ENCODE measurements at regions not wholly inside any gene's neighbourhood (a gene's known extent, or its start where the extent isn't known, plus 50 kb on each side); places are given as distances from the start of the nearest gene placed in this dataset.

DNA sequence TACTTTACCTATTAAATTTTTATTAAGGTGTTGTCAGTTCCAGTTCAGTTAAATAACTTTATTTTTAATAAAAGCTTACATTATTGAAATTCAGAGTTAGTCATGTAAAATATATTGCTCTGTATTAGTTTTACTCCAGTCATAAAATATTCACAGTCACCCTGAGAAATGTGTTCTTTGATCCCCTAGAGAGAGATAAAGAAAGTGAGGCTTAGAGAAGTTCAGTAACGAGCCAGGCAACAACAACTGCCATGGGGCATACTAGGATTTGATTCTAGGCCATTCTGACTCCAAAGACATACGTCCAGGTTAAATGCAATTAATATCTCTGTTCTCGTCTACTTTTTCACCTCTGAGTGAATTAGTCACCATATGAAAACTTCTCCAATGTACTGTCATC, 761.9 kb upstream of the CXADR start:
- H3K27ac Mint-ChIP-seq = no peak overlapping the region

DNA sequence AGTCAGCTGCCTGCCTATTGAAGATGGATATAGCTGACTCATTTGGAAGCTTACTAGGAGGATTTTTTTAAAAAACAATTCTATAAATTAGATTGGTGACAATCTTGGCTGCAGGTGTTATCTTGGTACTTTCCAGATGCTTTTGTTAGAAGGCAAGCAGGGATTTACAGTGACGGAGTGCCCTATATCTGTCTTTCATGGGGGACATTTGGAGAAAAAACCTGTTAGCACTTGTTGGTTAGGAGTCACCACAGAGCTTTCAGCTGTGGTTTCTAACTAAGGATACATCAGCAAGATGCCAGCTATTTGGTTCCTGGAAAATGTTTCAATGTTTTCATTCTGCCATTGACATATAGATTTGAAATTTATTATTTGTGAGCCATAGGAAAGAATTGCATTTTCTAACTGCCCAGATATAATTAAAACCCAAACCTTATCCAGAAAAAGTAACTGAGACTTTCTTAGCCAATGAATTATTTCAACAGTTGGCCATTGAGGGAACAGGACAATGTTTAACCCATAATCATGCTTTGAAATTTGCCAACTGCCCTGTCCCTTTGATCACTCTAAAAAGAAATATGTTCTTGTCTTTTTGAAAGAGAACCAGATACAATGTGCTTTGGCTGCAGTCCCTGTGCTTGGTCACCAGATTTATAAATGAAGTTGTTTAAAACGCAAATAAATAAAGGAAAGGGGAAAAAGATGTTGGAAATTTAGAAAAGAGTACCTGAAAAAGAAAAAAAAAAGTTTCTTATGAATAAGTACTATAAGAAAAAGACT, 761.0 kb upstream of the CXADR start:
- no peaks in the 10 kb centered on the region for H3K36me3 Mint-ChIP-seq
- no peak overlapping the region for H3K27ac Mint-ChIP-seq
- H3K9me3 Mint-ChIP-seq = peaks cover 4 to 8% (median 7%) of the 10 kb centered on the region in 3 donors
- H3K4me3 Mint-ChIP-seq = no peak overlapping the region
- H3K27me3 Mint-ChIP-seq = no peaks in the 10 kb centered on the region
- no peaks in the 10 kb centered on the region for H3K4me1 Mint-ChIP-seq

More for the DNA sequence above, 761.9 kb upstream of the CXADR start:
- no peak overlapping the region for H3K4me3 Mint-ChIP-seq
- no peaks in the 10 kb centered on the region for H3K27me3 Mint-ChIP-seq
- no peaks in the 10 kb centered on the region for H3K36me3 Mint-ChIP-seq
- no peaks in the 10 kb centered on the region for H3K4me1 Mint-ChIP-seq
- H3K9me3 Mint-ChIP-seq = peaks cover 4 to 7% (median 4%) of the 10 kb centered on the region in 3 donors

DNA sequence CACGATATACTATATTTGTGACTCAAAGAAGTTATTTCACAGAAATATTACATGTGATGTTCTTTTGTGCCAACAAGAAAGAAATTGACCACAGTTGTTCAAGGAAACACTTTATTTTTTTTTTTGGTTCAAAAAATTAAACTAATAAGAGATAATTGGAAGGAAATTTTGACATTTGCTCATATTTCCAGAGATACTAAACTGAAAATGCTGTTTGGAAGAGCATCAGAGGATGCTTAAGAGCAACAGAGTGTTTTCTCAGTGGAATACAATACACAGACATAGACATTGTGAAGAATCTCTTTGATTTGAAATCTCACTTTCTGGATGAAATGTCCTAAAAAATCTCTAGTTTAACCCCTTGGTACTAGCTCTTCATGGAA, 760.4 kb upstream of the CXADR start:
- no peak overlapping the region for H3K4me3 Mint-ChIP-seq

DNA sequence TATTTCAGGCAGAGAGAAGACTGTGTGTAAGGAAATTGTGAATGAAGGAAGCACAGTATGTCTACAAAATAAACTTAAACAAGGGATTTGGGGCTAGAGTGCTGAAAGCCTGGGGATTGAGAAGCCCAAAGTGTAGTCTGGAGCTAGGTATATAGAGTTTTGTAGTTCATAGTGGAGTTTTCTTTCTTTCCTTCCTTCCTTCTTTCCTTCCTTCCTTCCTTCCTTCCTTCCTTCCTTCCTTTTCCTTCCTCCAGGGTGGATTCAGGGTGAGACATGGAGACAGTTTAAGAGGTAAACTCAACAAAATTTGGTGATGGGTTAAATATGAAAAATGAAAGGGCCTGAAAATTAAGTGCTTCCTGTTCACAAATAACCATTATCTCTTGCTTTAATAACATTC, 757.8 kb upstream of the CXADR start:
- Mint-ChIP-seq H3K9me3 (peaks cover 0 to 8% (median 2%) of the 10 kb centered on the region in 3 donors), H3K4me1 (no peaks in the 10 kb centered on the region), H3K27me3 (no peaks in the 10 kb centered on the region), H3K4me3 (no peak overlapping the region), H3K27ac (no peak overlapping the region), H3K36me3 (no peaks in the 10 kb centered on the region)

More for the DNA sequence above, 760.4 kb upstream of the CXADR start:
- Mint-ChIP-seq H3K36me3 (no peaks in the 10 kb centered on the region), H3K27ac (no peak overlapping the region), H3K27me3 (no peaks in the 10 kb centered on the region), H3K4me1 (no peaks in the 10 kb centered on the region), H3K9me3 (peaks cover 4 to 8% (median 7%) of the 10 kb centered on the region in 3 donors)

DNA sequence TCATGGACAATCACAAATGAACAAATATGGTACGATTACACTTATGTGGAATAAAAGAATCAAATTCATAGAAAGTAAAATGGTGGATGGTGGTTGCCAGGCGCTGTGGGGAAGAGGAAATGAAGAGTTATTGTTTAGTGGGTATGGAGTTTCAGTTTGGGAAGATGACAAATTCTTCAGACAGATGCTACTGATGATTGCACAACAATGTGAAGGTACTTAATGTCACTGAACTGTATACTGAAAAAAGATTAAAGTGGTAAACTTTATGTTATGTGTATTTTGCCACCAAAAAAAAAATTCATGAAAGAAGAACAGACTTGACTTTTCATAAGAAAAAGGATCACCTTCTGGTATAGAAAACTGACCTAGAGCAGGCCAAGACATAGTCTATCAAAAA, 745.6 kb upstream of the CXADR start:
- Mint-ChIP-seq H3K36me3 (no peaks in the 10 kb centered on the region), H3K9me3 (peaks cover 0 to 5% (median 4%) of the 10 kb centered on the region in 3 donors), H3K27me3 (no peaks in the 10 kb centered on the region), H3K4me3 (no peak overlapping the region), H3K4me1 (no peaks in the 10 kb centered on the region), H3K27ac (no peak overlapping the region)

DNA sequence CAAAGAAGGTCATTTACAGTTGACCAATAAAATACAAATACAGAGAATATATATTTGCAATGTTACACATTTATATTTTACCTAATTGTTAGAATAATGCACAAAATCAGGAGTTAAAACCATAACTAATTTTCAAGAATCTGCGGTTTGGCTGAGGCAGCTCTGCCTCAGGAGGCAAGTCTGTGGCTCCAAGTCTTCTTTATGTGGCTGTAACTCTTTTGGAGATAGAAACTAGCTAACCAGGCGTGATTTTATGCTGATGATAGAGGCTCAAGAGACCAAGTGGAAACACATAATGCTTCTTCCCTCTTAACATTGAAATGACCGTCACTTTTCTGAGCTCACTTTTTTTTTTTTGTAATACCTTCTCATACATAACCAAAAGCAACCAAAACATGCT, 744.7 kb upstream of the CXADR start:
- H3K27ac Mint-ChIP-seq = no peak overlapping the region
- H3K9me3 Mint-ChIP-seq = peaks cover 4 to 6% (median 5%) of the 10 kb centered on the region in 3 donors
- H3K36me3 Mint-ChIP-seq = no peaks in the 10 kb centered on the region
- no peaks in the 10 kb centered on the region for H3K4me1 Mint-ChIP-seq
- H3K4me3 Mint-ChIP-seq = no peak overlapping the region
- no peaks in the 10 kb centered on the region for H3K27me3 Mint-ChIP-seq

DNA sequence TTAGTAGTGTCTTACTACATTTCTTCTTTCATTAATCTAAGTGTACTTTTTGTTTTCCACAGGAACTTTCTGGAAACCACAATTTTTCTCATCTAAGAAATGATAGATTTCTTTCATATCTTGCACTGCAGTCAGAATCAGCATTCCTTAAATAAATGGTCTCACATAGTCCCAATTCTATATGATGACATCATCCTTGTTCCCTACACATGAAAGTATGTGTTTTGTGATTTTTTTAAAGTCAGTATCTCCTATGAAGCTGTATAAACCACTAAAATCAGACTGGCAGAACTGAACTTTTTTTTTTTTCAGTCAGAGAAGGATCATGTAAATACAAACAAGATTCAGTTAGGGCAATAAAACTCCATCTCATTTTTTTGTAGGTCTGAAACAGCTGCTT, 742.6 kb upstream of the CXADR start:
- Mint-ChIP-seq H3K9me3 (peaks cover 1 to 8% (median 6%) of the 10 kb centered on the region in 3 donors), H3K27me3 (no peaks in the 10 kb centered on the region)

DNA sequence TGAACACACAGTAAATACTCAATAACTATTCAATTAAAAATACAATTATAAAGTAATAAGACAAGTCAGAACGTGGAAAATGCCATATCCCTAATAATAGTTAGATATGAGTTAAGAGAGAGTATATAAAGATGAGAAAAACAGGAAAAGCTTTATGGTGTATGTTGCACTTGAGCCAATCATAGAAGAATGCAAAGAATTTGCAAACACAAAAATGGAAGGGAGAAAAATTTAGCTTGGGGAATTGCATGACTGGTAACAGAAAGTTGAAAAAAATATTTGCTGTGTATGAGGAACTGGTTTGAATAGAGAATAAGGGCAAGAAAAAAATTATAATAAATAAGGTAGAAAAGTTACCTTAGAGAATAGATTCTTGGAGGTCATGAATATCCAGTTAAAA, 739.6 kb upstream of the CXADR start:
- no peaks in the 10 kb centered on the region for H3K4me1 Mint-ChIP-seq
- no peaks in the 10 kb centered on the region for H3K36me3 Mint-ChIP-seq
- H3K27ac Mint-ChIP-seq = no peak overlapping the region
- no peaks in the 10 kb centered on the region for H3K27me3 Mint-ChIP-seq
- H3K4me3 Mint-ChIP-seq = no peak overlapping the region
- H3K9me3 Mint-ChIP-seq = peaks cover 0 to 8% (median 5%) of the 10 kb centered on the region in 3 donors

More for the DNA sequence above, 742.6 kb upstream of the CXADR start:
- Mint-ChIP-seq H3K36me3 (no peaks in the 10 kb centered on the region), H3K4me1 (no peaks in the 10 kb centered on the region), H3K4me3 (no peak overlapping the region), H3K27ac (no peak overlapping the region)

DNA sequence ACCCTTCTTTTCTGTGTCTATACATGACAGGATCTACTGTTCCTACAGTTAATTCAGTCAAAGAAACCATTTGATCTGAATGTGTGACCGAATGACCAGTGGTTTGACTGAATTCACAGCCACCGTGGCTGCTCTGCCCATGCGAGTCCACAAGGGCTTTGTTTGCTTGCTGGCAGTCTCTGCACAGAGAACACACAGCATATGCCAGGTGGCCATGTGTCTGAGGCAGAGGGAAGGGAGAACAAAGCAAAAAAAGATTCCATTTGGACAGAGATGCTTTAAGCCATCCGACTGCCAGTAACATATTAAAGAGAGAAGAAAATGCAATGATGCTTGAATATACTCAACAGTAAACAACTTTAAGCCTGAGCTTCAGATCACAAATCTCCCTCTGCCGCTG, 737.8 kb upstream of the CXADR start:
- Mint-ChIP-seq H3K27me3 (no peaks in the 10 kb centered on the region), H3K36me3 (no peaks in the 10 kb centered on the region), H3K4me3 (no peak overlapping the region), H3K4me1 (no peaks in the 10 kb centered on the region), H3K9me3 (peaks cover 0 to 11% (median 10%) of the 10 kb centered on the region in 3 donors), H3K27ac (no peak overlapping the region)

DNA sequence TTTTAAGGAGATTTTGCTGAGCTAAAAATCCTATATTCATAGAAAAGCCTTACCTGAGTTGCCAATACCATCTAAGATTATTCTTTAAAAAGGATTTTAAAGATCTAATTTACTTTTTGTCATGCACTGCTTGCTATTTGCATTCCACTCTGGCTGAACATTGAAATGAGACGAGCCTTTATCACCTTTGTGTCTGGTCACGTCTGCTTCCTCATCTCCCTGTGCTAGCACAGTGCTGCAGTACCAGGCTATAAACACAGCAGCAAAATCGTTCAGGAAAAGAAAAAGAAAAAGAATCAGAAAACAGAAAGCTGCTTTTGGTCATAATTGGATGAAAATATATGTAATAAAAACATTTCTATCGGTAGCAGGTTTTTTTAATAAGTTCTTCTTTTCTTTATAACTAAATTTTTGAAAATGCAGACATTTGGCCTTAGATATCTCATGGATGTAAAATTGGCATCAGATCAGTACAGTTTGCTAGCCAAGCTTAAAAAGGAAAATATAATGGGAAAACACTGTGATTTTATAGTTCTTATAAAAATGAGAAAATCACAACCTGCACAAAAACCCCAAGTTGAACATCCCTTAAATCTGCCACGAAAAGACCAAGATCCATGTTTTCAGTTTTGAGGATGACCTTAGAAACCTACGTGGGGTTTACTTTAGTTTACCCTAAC, 735.7 kb upstream of the CXADR start:
- Mint-ChIP-seq H3K36me3 (no peaks in the 10 kb centered on the region), H3K9me3 (peaks cover 0 to 13% (median 12%) of the 10 kb centered on the region in 3 donors), H3K4me1 (no peaks in the 10 kb centered on the region), H3K4me3 (no peak overlapping the region), H3K27ac (no peak overlapping the region), H3K27me3 (no peaks in the 10 kb centered on the region)

DNA sequence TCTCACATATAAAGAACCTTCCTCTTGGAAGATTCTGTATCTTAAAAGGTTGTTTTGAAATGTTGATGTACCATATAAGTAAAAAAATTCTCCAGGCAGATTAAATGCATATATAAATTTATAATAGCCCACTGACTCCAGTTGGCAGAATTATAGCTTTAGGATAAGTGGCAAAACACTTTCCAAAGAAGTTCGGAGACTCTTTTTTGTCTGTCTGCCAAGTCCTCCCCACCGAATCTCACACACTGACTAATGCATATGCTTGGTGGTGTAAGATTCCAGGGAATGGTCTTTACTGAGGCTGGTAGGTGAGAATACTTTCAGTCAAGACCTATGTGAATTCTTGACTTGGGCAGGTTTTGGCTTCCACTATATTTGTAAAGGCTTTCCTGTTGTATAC, 724.3 kb upstream of the CXADR start:
- no peak overlapping the region for H3K27ac Mint-ChIP-seq
- no peak overlapping the region for H3K4me3 Mint-ChIP-seq
- H3K9me3 Mint-ChIP-seq = peaks cover 2 to 24% (median 4%) of the 10 kb centered on the region in 3 donors
- H3K27me3 Mint-ChIP-seq = no peaks in the 10 kb centered on the region
- H3K4me1 Mint-ChIP-seq = no peaks in the 10 kb centered on the region
- no peaks in the 10 kb centered on the region for H3K36me3 Mint-ChIP-seq

DNA sequence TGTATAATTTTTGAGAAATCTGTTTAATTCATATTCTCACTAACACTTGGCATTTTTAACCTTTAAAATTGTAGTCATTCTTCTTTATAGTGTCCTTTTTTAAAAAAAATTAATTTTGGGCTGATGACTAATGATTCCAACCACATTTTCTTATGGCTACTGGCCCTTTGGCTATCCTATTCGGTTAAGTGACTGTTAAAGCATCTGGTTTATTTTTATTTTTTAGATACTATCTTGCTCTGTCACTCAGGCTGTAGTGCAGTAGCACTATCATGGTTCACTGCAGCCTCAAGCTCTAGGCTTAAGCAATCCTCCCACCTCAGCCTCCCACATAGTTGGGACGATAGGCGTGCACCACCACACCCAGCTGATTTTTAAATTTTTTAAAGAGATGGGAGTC, 723.2 kb upstream of the CXADR start:
- no peak overlapping the region for H3K27ac Mint-ChIP-seq
- H3K27me3 Mint-ChIP-seq = no peaks in the 10 kb centered on the region
- H3K36me3 Mint-ChIP-seq = no peaks in the 10 kb centered on the region
- H3K4me1 Mint-ChIP-seq = no peaks in the 10 kb centered on the region
- H3K9me3 Mint-ChIP-seq = peaks cover 2 to 15% (median 2%) of the 10 kb centered on the region in 3 donors
- no peak overlapping the region for H3K4me3 Mint-ChIP-seq

DNA sequence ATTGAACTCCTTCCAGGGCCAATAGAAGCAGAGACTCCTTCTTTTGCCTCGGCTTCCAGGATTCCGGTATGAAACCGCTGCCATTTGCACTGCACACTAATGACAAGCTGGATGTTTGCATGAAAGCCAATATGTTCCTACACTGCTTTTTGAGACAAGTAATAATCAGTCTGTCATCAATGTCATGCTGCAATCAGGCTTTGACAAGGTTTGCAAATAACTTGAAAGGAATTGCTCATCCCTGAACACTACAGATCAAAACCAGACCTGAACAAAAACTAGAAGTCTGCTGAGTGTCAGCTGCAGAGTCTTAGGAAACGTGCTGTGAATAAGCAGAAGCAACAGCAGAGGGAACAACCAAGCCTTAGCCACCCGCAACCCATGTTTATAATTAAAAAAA, 720.7 kb upstream of the CXADR start:
- no peaks in the 10 kb centered on the region for H3K4me1 Mint-ChIP-seq

DNA sequence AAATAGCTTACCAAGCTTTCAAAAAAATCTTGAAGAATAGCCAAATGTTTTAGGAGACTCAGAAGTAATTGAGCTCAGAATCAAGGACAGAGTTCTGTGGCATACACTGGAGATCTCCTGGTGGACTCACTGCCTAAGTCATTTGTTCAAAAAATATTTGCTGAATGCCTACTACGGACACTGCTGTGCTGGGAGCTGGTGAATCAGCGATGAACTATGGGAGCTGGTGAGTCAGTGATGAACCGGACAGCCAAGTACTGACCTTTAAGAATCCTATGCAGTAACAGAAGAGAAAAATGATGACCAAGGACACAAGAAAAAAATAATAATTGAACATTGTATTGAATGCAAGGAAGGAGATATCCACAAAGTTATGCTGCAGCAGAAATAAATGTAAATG, 717.9 kb upstream of the CXADR start:
- H3K9me3 Mint-ChIP-seq = peaks cover 1 to 6% (median 2%) of the 10 kb centered on the region in 3 donors
- no peaks in the 10 kb centered on the region for H3K36me3 Mint-ChIP-seq
- no peaks in the 10 kb centered on the region for H3K27me3 Mint-ChIP-seq
- H3K4me1 Mint-ChIP-seq = no peaks in the 10 kb centered on the region
- H3K27ac Mint-ChIP-seq = no peak overlapping the region
- no peak overlapping the region for H3K4me3 Mint-ChIP-seq

More for the DNA sequence above, 720.7 kb upstream of the CXADR start:
- Mint-ChIP-seq H3K4me3 (no peak overlapping the region), H3K9me3 (peaks cover 0 to 6% (median 1%) of the 10 kb centered on the region in 3 donors), H3K27ac (no peak overlapping the region), H3K27me3 (no peaks in the 10 kb centered on the region), H3K36me3 (no peaks in the 10 kb centered on the region)

DNA sequence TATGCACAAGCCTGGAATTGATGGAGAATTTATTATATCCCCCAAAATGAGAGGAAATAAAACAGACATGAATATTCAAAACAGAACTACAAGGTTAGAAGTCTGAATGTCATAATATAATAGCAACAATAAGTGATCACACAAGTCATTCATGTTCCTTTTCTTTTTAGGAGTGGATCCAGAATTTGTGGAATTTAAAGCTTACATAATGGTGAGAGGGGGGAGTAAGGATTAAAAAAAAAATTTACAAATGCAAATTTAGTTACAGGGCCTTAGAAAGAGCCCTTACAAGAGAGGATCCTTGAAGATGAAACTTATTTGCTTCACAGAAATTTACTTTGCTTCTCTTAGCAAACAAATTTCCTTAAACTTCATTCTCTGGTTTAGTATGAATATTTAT, 716.1 kb upstream of the CXADR start:
- Mint-ChIP-seq H3K36me3 (no peaks in the 10 kb centered on the region), H3K4me1 (no peaks in the 10 kb centered on the region), H3K4me3 (no peak overlapping the region), H3K27ac (no peak overlapping the region), H3K9me3 (peaks cover 3 to 13% (median 5%) of the 10 kb centered on the region in 3 donors), H3K27me3 (no peaks in the 10 kb centered on the region)

DNA sequence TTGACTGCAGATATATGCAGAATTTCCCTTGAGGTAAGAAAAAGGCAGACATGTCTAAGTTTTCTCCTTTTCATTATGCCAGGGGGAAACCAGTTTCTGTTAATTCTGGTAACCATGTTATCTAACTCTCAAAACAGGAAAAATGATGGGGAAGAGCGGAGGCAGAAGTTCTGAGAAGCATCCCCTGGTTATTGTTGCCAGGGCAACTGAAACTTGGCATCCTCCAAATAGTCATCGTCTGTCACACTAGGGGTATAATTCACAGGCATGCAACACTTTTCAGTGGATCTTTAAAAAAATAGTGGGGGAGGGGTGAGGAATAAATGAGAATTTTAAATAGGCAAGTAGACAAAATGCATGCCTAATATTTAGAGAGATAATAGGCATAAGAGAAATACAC, 715.3 kb upstream of the CXADR start:
- H3K36me3 Mint-ChIP-seq = no peaks in the 10 kb centered on the region
- no peak overlapping the region for H3K4me3 Mint-ChIP-seq
- no peak overlapping the region for H3K27ac Mint-ChIP-seq
- H3K9me3 Mint-ChIP-seq = peaks cover 5 to 13% (median 6%) of the 10 kb centered on the region in 3 donors
- H3K4me1 Mint-ChIP-seq = no peaks in the 10 kb centered on the region
- H3K27me3 Mint-ChIP-seq = no peaks in the 10 kb centered on the region
